D341Med (cell line): ENCODE measurements at regions not wholly inside any gene's neighbourhood (a gene's known extent, or its start where the extent isn't known, plus 50 kb on each side); places are given as distances from the start of the nearest gene placed in this dataset.

Experiments used
- DNase-seq: peaks from one replicate; pipeline ENCODE4 v3.0.0; 2012; ENCODE audit warnings: low spot score

GRCh38 chr11:13222285-13222684 lies 55.3 kb upstream of the BMAL1 start:
- no peak for DNase-seq

- DNase-seq: no peak
These were observed 54.5 kb upstream of the BMAL1 start for GRCh38 chr11:13223112-13223511.

GRCh38 chr11:13224324-13224723 lies 53.3 kb upstream of the BMAL1 start:
- DNase-seq: no peak

GRCh38 chr11:13225038-13226001 lies 52.3 kb upstream of the BMAL1 start:
- DNase-seq: no peak

- DNase-seq: no peak
These were observed 49.8 kb upstream of the BMAL1 start for GRCh38 chr11:13227676-13228255.
